ENCODE measurements at regions not wholly inside any gene's neighbourhood (a gene's known extent, or its start where the extent isn't known, plus 50 kb on each side); places are given as distances from the start of the nearest gene placed in this dataset.

- no peaks in the 10 kb centered on the region for H3K36me3 ChIP-seq
- WGBS, 2 donors (ENCODE audit: low coverage in 1 of 2): 67 to 83% methylated on average over 1 of the region's 1 CpG
- no peaks in the 10 kb centered on the region for H3K27me3 ChIP-seq
- TF ChIP-seq POLR2AphosphoS5 (IDR thresholded peaks at IDR 0.05) (no peak), POLR2A (IDR thresholded peaks at IDR 0.05) (no peak), EP300 (IDR thresholded peaks at IDR 0.05; ENCODE audit: low read depth) (no peak), CTCF (IDR thresholded peaks at IDR 0.05) (no peak)
- intact Hi-C loops (cut with DNase I; ENCODE audit: low total_unique reads): no loop called here
- no peak overlapping the region for H3K4me3 ChIP-seq
- no peak for DNase-seq
- no peaks in the 10 kb centered on the region for H3K9me3 ChIP-seq
- H3K4me1 ChIP-seq: no peaks in the 10 kb centered on the region
- no peak overlapping the region for H3K27ac ChIP-seq
- in situ Hi-C loops (cut with MboI; ENCODE audit: low pct_ligation_motif_present in 1 of 4, low pct_unique_long_range_greater_than_20kb in 1 of 4, low sequenced_read_pairs in 3 of 4): no loop called here
These were observed 170.4 kb downstream of the ZMAT3 start for GRCh38 chr3:178901204-178901603.

GRCh38 chr3:178900029-178900646 is 171.5 kb downstream of the ZMAT3 start:
- H3K27me3 ChIP-seq: no peaks in the 10 kb centered on the region
- TF ChIP-seq POLR2A (IDR thresholded peaks at IDR 0.05) (no peak), EP300 (IDR thresholded peaks at IDR 0.05; ENCODE audit: low read depth) (no peak), CTCF (IDR thresholded peaks at IDR 0.05) (no peak), POLR2AphosphoS5 (IDR thresholded peaks at IDR 0.05) (no peak)
- intact Hi-C loops (cut with DNase I; ENCODE audit: low total_unique reads) (no loop called here), in situ Hi-C loops (cut with MboI; ENCODE audit: low pct_ligation_motif_present in 1 of 4, low pct_unique_long_range_greater_than_20kb in 1 of 4, low sequenced_read_pairs in 3 of 4) (no loop called here)
- H3K36me3 ChIP-seq: no peaks in the 10 kb centered on the region
- no peak overlapping the region for H3K27ac ChIP-seq
- H3K9me3 ChIP-seq: no peaks in the 10 kb centered on the region
- H3K4me3 ChIP-seq: no peak overlapping the region
- DNase-seq: no peak
- no peaks in the 10 kb centered on the region for H3K4me1 ChIP-seq

- no peak for DNase-seq
- in situ Hi-C loops (cut with MboI; ENCODE audit: low pct_ligation_motif_present in 1 of 4, low pct_unique_long_range_greater_than_20kb in 1 of 4, low sequenced_read_pairs in 3 of 4) (no loop called here), intact Hi-C loops (cut with DNase I; ENCODE audit: low total_unique reads) (no loop called here)
- no peak overlapping the region for H3K27ac ChIP-seq
- H3K36me3 ChIP-seq: no peaks in the 10 kb centered on the region
- TF ChIP-seq CTCF (IDR thresholded peaks at IDR 0.05): no peak
- TF ChIP-seq POLR2A (IDR thresholded peaks at IDR 0.05): no peak
- TF ChIP-seq POLR2AphosphoS5 (IDR thresholded peaks at IDR 0.05): no peak
- no peak for TF ChIP-seq EP300 (IDR thresholded peaks at IDR 0.05; ENCODE audit: low read depth)
- H3K9me3 ChIP-seq: no peaks in the 10 kb centered on the region
- no peaks in the 10 kb centered on the region for H3K27me3 ChIP-seq
- 33 to 36% methylated on average over 4 of the region's 4 CpGs for WGBS, 2 donors (ENCODE audit: low coverage in 1 of 2)
- H3K4me3 ChIP-seq: no peak overlapping the region
- H3K4me1 ChIP-seq: no peaks in the 10 kb centered on the region
These were observed 176.3 kb downstream of the ZMAT3 start for GRCh38 chr3:178895178-178895789.

All from transverse colon (tissue), 4 donors.